B cell (primary cell): ENCODE measurements at regions not wholly inside any gene's neighbourhood (a gene's known extent, or its start where the extent isn't known, plus 50 kb on each side); places are given as distances from the start of the nearest gene placed in this dataset.
"Not testable (repeated sequence)": the region's sequence is repeated elsewhere in the genome, so short reads cannot be mapped to it uniquely, and the experiment has no call there.

Experiments
- ATAC-seq: fragments of 200-7000 bp; cut with Tn5 transposase; one replicate; pipeline ENCODE4 v1.10.0; 2021; ENCODE audit warnings: low read depth, mild to moderate bottlenecking, moderate number of reproducible peaks, moderate library complexity
- CTCF ChIA-PET: fragments of 350-600 bp; sonication (Branson Sonifier 250); formaldehyde crosslinking; loops from one replicate; lab custom pipeline; 2021; ENCODE audit warnings: antibody characterized with exemption, inconsistent platforms; lab: Charles Lee
- POLR2A ChIA-PET: fragments of 350-600 bp; sonication (Branson Sonifier 250); formaldehyde crosslinking; loops from one replicate; lab custom pipeline; 2021; ENCODE audit warnings: antibody characterized with exemption; lab: Charles Lee
- DNase-seq: peaks from one replicate; pipeline ENCODE4 v3.0.0; 2013
- H2AFZ ChIP-seq: 2 replicates; pipeline ENCODE4 v1.6.1; 2012; ENCODE audit warnings: mild to moderate bottlenecking, low read depth, low read length; ENCODE audit not compliant: insufficient read depth, poor library complexity, severe bottlenecking
- H3K27ac ChIP-seq, 2 donors: 1 replicate in 1 of 2; 2 replicates in 1 of 2; pipeline ENCODE4 v1.5.1; 2012 to 2013; ENCODE audit warnings: low read length in 2 of 2, mild to moderate bottlenecking in 2 of 2, moderate library complexity in 1 of 2
- H3K27me3 ChIP-seq, 4 experiments: fragments of 200-600 bp in 1 of 4; sonication (generic) in 1 of 4; replicated peaks in 1 of 4; 1 replicate in 2 of 4; 2 replicates in 2 of 4; pipeline versions ENCODE4 v1.6.1 to v1.7.0; 2013 to 2016; ENCODE audit warnings: low read length in 3 of 4, mild to moderate bottlenecking in 2 of 4, mixed read lengths in 1 of 4, moderate library complexity in 1 of 4; ENCODE audit not compliant: insufficient read depth in 4 of 4, control insufficient read depth in 3 of 4; ENCODE audit errors: control extremely low read depth in 1 of 4
- H3K36me3 ChIP-seq, 2 experiments: replicated peaks in 1 of 2; 1 replicate in 1 of 2; 2 replicates in 1 of 2; pipeline versions ENCODE4 v1.6.1 to v1.7.1; 2013; ENCODE audit warnings: low read length in 1 of 2; ENCODE audit not compliant: insufficient read depth in 2 of 2, control insufficient read depth in 1 of 2; ENCODE audit errors: control extremely low read depth in 1 of 2, extremely low read depth in 1 of 2
- H3K4me1 ChIP-seq, 2 donors: fragments of 200-600 bp in 1 of 2; sonication (generic) in 1 of 2; 1 replicate in 1 of 2; 2 replicates in 1 of 2; pipeline versions ENCODE4 v1.5.1 to v1.6.1; 2013 to 2017; ENCODE audit warnings: low read length in 2 of 2; ENCODE audit not compliant: control insufficient read depth in 2 of 2, insufficient read depth in 2 of 2
- H3K4me2 ChIP-seq: replicated peaks from 2 replicates; pipeline ENCODE3; 2012; ENCODE audit warnings: mild to moderate bottlenecking, low read depth, low read length; ENCODE audit not compliant: poor library complexity, severe bottlenecking
- H3K4me3 ChIP-seq, 5 experiments: fragments of 200-600 bp in 1 of 5; sonication (generic) in 1 of 5; 1 replicate in 3 of 5; 2 replicates in 2 of 5; pipeline versions ENCODE4 v1.5.1 to v1.7.0; 2011 to 2016; ENCODE audit warnings: low read length in 4 of 5, mild to moderate bottlenecking in 4 of 5, low read depth in 2 of 5, control low read depth in 1 of 5, moderate library complexity in 1 of 5; ENCODE audit not compliant: insufficient read depth in 1 of 5; ENCODE audit errors: control extremely low read depth in 1 of 5, extremely low read depth in 1 of 5
- H3K79me2 ChIP-seq: fragments of 200-600 bp; sonication (generic); one replicate; pipeline ENCODE4 v1.6.0; 2016; ENCODE audit warnings: low read length; ENCODE audit not compliant: control insufficient read depth, insufficient read depth
- H3K9ac ChIP-seq: fragments of 200-600 bp; sonication (generic); 2 replicates; pipeline ENCODE4 v1.6.1; 2017; ENCODE audit warnings: mild to moderate bottlenecking, low read length, moderate library complexity
- H3K9me3 ChIP-seq, 3 donors: one replicate each; pipeline versions ENCODE4 v1.6.1 to v1.7.1; 2013; ENCODE audit warnings: low read length in 2 of 3; ENCODE audit not compliant: control insufficient read depth in 2 of 3, insufficient read depth in 1 of 3; ENCODE audit errors: control extremely low read depth in 1 of 3
- H4K20me1 ChIP-seq: 2 replicates; pipeline ENCODE4 v1.6.0; 2012; ENCODE audit warnings: mild to moderate bottlenecking, low read length; ENCODE audit not compliant: insufficient read depth, control insufficient read depth, poor library complexity, severe bottlenecking
- H3K27ac Mint-ChIP-seq: one replicate; pipeline ENCODE4 v1.8.0; 2021; ENCODE audit warnings: mixed read lengths
- H3K27me3 Mint-ChIP-seq: one replicate; pipeline ENCODE4 v1.8.0; 2021; ENCODE audit warnings: mixed read lengths
- H3K4me1 Mint-ChIP-seq: one replicate; pipeline ENCODE4 v1.8.0; 2021; ENCODE audit warnings: mixed read lengths
- H3K4me3 Mint-ChIP-seq: one replicate; pipeline ENCODE4 v1.8.0; 2021; ENCODE audit warnings: mixed read lengths
- H3K9me3 Mint-ChIP-seq: one replicate; pipeline ENCODE4 v1.8.0; 2022; ENCODE audit warnings: mixed read lengths; ENCODE audit not compliant: insufficient read depth
- CTCF ChIP-seq: fragments of 200-600 bp; IDR thresholded peaks from one replicate; pipeline ENCODE4 v1.8.0; 2022; ENCODE audit warnings: antibody characterized with exemption, mild to moderate bottlenecking
- EZH2 ChIP-seq: IDR thresholded peaks from 2 replicates; pipeline ENCODE4 v1.6.1; 2012; ENCODE audit warnings: borderline replicate concordance, low read depth, mild to moderate bottlenecking, moderate library complexity, low read length; ENCODE audit not compliant: insufficient read depth, poor library complexity, severe bottlenecking
- WGBS: methylation state at CpG from one replicate; pipeline ENCODE4 v1.1.5; 2013; ENCODE audit warnings: missing lambda C conversion rate; ENCODE audit not compliant: insufficient coverage; 5-methylcytosine and 5-hydroxymethylcytosine counted together
- intact Hi-C: fragments of 100-400 bp; cut with micrococcal nuclease; formaldehyde crosslinking; loops from one replicate; pipeline ENCODE4 v1.10.0; 2022

- Histone ChIP-seq H3K79me2 (no peaks in the 10 kb centered on the region), H3K36me3 (no peaks in the 10 kb centered on the region), H3K4me3 (no peak overlapping the region), H3K9me3 (peaks cover 0 to 12% (median 0%) of the 10 kb centered on the region in 3 donors), H3K4me2 (no peak overlapping the region), H3K4me1 (no peaks in the 10 kb centered on the region), H3K9ac (no peak overlapping the region), H2AFZ (no peak overlapping the region), H3K27me3 (no peaks in the 10 kb centered on the region), H4K20me1 (no peaks in the 10 kb centered on the region), H3K27ac (no peak overlapping the region)
- H3K9me3 Mint-ChIP-seq = peaks cover 4% of the 10 kb centered on the region
- no peaks in the 10 kb centered on the region for H3K4me1 Mint-ChIP-seq
- ATAC-seq = no peak
- ChIA-PET CTCF (no interaction called here), POLR2A (no interaction called here)
- no peak overlapping the region for H3K27ac Mint-ChIP-seq
- no peak for DNase-seq
- no peaks in the 10 kb centered on the region for H3K27me3 Mint-ChIP-seq
- H3K4me3 Mint-ChIP-seq = no peak overlapping the region
- intact Hi-C loops = no loop called here
- no peak for TF ChIP-seq CTCF
- no peak for TF ChIP-seq EZH2
- 100% methylated on average over 1 of the region's 4 CpGs for WGBS
Measured at GRCh38 chr4:188737251-188738002, 598.2 kb downstream of the TRIML1 start.

- H3K27ac ChIP-seq, H3K27ac Mint-ChIP-seq, ATAC-seq, H3K27me3 ChIP-seq, H3K36me3 ChIP-seq, intact Hi-C loops, H3K27me3 Mint-ChIP-seq, H3K9me3 Mint-ChIP-seq, H3K4me1 ChIP-seq, CTCF ChIA-PET, H3K4me3 Mint-ChIP-seq, H2AFZ ChIP-seq, H3K4me2 ChIP-seq, POLR2A ChIA-PET, H3K79me2 ChIP-seq, H3K4me1 Mint-ChIP-seq, H4K20me1 ChIP-seq, H3K9ac ChIP-seq: not testable (repeated sequence)
- H3K9me3 ChIP-seq = peaks cover 0 to 12% (median 0%) of the 10 kb centered on the region in 3 donors
- WGBS = 85% methylated on average over 4 of the region's 24 CpGs
- peak; percentile 3 for DNase-seq
- peak overlapping the region in 2 of 5 experiments; percentile 19 to 34 for H3K4me3 ChIP-seq
Measured at GRCh38 chr4:188738290-188738689, 599.0 kb downstream of the TRIML1 start.

- H3K27me3 ChIP-seq, H3K79me2 ChIP-seq, intact Hi-C loops, H3K4me2 ChIP-seq, H3K27me3 Mint-ChIP-seq, H2AFZ ChIP-seq, POLR2A ChIA-PET, H4K20me1 ChIP-seq, H3K4me3 ChIP-seq, H3K9me3 Mint-ChIP-seq, H3K36me3 ChIP-seq, CTCF ChIA-PET, DNase-seq, H3K9ac ChIP-seq, H3K27ac ChIP-seq, H3K9me3 ChIP-seq, H3K4me3 Mint-ChIP-seq, H3K27ac Mint-ChIP-seq, ATAC-seq, H3K4me1 ChIP-seq, H3K4me1 Mint-ChIP-seq: not testable (repeated sequence)
- WGBS = no CpG with 5 or more reads among the region's 1 CpG
Measured at GRCh38 chr4:188740172-188740571, 600.9 kb downstream of the TRIML1 start.
